HK-2 (cell line): ENCODE measurements at regions not wholly inside any gene's neighbourhood (a gene's known extent, or its start where the extent isn't known, plus 50 kb on each side); places are given as distances from the start of the nearest gene placed in this dataset.
"Not testable (repeated sequence)": the region's sequence is repeated elsewhere in the genome, so short reads cannot be mapped to it uniquely, and the experiment has no call there.

Source experiments
- DNase-seq: peaks from one replicate; pipeline ENCODE4 v3.0.0-alpha.2; 2018; ENCODE audit not compliant: unreplicated experiment

DNA sequence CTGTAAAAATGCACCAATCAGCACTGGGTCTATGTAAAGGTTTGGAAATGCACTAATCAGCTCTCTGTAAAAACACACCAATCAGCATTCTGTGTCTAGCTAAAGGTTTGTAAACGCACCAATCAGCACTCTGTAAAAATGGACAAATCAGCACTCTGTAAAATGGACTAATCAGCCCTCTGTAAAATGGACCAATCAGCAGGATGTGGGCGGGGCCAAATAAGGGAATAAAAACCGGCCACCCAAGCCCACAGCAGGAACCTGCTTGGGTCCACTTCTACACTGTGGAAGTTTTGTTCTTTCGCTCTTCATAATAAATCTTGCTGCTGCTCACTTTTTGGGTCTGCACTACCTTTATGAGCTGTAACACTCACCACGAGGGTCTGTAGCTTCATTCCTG lies 101.0 kb downstream of the SMC2 start:
- not testable (repeated sequence) for DNase-seq

DNA sequence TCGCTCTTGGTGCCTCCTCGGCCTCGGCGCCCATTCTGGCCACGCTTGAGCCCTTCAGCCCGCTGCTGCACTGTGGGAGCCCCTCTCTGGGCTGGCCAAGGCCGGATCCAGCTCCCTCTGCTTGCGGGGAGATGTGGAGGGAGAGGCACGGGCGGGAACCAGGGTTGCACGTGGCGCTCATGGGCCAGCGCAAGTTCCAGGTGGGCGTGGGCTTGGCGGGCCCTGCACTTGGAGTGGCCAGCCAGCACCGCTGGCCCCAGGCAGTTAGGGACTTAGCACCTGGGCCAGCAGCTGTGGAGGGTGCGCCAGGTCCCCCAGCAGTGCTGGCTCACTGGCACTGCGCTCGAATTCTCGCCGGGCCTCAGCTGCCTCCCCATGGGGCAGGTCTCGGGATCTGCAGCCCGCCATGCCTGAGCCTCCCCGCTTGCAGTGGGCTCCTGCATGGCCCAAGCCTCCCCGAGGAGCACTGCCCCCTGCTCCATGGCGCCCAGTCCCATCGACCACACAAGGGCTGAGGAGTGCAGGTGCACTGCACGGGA lies 106.4 kb downstream of the SMC2 start:
- no peak for DNase-seq

DNA sequence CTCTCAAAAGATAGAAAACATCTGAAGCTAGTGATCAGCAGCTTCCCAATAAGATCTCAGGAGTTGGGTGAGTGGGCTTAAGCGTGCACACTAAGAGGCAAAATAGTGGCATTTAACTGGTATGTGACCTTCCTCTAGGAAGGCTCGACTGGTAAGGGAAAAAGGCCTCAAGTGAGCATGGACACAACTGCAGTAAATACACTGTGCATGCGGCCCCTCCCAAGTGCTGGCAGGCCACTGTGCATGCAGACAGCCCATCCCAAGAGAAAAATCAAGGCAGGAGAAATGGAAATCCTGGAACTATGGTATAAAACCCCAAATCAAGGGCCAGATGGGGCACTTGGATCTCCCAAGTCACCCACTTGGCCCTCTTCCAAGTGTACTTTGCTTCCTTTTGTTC lies 112.7 kb downstream of the SMC2 start:
- DNase-seq, result no peak

DNA sequence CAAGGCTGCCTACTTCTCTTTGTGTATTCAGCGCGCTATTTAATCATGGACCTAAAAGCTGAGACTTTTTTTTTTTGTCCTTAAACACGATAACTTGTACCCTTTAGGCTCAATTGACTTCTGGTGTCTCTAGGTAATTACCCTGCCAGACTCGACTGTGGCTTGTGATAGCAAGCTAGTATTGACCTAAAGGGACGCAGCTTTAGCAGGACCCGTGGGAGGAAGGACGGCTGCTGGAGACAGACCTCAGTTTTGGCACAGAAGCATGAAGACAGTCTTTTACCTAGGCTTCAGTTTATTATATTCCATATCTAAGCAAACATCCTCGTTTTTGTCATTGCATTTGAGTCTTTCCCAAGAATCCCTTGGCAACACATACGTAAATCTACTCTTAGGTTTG lies 115.3 kb downstream of the SMC2 start:
- DNase-seq, result no peak

DNA sequence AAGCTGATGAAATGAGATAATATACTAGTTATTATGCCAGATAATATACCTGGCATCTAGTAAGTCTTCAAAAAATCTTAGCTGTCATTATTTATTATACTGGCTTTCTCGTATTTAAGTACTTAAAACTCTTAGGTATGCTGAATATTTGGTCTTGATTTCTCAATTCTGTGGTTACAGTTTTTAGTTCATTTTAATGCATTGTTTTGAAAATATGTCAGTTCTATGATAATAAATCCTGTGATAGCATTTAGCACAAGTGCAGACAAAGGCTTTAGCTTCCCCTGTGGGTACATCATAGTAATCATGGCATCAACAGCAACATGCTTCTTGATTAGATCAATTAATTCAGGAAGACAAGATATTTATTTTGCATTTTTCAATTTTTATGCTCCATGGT lies 133.0 kb downstream of the SMC2 start:
- no peak for DNase-seq

DNA sequence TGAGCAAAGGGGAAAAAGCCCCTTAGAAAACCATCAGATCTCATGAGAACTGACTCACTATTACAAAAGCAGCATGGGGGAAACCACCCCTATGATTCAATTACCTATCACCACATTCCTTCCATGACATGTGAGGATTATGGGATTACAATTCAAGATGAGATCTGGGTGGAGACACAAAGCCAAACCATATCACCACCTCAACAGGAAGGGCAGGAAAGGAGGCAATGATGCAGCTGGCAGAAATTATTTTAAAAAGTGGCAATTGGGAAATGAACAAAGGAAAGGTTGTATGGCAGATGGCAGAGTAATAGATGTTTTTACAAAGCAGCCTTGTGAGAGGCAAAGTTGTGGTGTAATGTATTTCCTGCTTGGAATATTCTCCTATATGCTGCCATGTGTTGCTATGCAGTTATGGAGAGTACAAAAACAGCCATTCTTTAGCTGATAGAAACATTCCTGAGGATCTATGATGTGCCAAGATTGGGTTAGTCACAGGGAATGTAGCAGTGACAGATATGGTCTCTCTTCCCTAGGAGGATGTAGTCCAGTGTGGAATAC lies 138.8 kb downstream of the SMC2 start:
- peak; percentile 8 for DNase-seq

DNA sequence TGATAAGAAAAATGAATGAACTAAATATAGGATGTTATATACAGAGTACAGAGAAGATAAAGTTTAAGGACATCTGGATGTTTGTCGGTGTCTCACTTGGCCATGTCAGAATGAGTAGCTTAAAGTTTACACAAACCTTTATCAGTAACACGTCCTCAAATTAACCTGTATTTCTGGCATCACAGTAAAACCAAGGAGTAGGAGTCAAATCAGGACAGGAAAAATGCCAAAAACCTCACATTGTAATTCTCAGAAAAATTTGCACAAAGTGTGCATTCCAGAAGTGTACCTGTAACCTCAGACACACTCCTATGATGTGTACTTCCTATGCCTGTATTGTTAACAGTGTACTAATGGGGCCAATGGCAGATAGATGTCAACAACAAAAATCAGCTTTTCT lies 139.3 kb downstream of the SMC2 start:
- no peak for DNase-seq

DNA sequence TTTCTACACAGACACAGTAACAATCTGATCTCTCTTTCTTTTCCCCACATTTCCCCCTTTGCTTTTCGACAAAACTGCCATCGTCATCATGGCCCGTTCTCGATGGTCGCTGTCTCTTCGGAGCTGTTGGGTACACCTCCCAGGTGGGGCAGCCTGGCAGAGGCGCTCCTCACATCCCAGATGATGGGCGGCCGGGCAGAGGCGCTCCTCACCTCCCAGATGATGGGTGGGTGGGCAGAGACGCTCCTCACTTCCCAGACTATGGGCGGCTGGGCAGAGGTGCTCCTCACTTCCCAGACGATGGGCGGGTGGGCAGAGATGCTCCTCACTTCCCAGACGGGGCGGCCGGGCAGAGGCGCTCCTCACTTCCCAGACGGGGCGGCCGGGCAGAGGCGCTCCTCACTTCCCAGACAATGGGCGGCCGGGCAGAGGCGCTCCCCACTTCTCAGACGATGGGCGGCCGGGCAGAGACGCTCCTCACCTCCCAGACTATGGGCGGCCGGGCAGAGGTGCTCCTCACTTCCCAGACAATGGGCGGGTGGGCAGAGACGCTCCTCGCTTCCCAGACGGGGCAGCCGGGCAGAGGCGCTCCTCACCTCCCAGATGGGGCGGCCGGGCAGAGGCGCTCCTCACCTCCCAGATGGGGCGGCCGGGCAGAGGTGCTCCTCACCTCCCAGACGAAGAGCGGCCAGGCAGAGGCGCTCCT lies 140.7 kb downstream of the SMC2 start:
- not testable (repeated sequence) for DNase-seq

DNA sequence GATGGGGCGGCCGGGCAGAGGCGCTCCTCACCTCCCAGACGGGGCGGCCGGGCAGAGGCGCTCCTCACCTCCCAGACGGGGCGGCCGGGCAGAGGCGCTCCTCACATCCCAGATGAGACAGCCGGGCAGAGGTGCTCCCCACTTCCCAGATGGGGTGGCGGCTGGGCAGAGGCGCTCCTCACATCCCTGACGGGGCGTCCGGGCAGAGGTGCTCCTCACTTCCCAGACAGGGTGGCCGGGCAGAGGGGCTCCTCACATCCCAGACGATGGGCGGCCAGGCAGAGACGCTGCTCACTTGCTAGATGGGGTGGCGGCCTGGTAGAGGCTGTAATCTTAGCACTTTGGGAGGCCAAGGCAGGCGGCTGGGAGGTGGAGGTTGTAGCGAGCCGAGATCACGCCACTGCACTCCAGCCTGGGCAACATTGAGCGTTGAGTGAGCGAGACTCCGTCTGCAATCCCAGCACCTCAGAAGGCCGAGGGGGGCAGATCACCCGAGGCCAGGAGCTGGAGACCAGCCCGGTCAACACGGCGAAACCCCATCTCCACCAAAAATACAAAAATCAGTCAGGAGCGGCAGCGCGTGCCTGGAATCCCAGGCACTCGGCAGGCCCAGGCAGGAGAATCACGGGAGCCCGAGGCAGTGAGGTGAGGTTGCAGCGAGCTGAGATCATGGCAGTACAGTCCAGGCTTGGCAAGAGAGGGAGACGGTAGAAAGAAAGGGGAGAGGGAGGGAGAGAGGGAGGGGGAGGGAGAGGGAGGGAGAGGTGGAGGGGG lies 141.4 kb downstream of the SMC2 start:
- DNase-seq, result not testable (repeated sequence)

DNA sequence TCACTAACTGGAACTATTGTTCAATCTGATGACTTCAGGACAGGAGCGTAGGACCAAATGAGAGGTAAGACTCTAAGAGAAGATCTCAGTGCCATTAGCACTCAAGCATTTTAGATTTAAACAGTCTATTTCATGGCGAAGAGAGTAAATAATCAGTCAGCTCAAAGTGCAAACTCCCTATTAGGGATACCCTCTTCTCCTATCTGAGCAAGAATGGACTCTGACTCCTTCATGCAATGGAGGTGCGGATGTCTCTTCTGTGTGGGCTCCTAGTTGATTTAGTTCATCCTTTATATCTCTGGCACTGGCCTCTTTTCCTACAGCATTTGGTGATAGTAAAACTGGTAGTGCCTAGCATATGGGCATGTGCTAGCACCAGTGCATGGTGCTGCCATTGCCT lies 144.6 kb downstream of the SMC2 start:
- no peak for DNase-seq

DNA sequence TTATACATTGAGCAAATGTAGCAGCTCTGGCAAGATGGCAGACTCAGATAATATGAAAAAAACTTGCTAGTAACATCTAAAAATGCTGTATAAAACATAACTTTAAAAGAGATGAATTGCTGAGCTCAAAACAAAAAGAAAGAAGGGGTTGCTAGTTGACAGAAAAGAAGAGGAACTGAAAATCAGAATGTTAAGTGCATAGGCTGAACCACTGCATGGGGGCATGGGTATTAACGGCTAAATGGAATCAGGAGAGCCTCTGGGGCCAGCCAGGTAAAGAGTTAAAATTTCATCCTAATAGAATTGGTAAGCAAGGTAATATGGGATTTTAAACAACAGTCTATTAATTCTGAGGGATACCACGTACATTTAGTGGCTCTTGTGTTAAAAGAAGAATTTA lies 146.8 kb downstream of the SMC2 start:
- no peak for DNase-seq

DNA sequence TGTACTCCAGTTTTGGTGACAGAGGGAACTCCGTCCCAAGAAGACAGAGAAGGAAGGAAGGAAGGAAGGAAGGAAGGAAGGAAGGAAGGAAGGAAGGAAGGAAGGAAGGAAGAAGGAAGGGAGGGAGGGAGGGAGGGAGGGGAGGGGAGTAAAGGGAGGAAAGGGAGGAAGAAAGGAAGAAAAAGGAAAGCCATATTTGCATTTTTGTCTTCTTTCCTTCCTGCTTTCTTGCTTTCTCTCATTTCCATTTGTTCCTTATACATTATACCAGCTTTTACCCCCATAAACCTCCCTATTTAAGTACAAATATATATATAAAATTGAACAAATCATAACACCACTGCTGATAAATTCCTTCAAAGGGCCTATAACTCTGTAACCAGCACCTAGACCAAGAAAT lies 151.8 kb downstream of the SMC2 start:
- DNase-seq, result no peak

DNA sequence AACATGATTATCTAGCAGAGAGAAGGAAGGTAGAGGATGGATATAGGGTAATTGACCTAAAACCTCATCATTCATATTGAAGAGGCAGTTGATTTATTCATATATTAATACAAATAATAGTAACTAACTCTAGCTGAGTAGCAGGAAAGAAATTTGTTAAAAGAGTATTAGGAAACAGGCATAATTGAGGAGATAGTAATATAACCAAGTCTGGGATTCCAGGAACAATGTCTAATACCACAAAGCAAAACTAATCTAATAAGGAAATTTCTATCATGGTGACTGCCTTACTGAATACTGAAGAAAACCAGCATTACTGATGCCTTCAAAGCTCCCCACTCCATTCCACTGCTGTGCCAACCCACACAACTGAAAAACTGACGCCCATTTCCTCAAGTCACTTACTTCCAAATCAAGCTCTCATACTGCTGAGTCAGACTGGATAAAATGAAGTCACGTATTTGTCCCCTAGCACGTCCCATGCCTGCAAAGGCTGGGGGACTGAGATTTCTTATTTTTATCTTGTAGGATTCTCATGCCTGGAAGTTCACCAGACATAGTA lies 153.9 kb downstream of the SMC2 start:
- no peak for DNase-seq

DNA sequence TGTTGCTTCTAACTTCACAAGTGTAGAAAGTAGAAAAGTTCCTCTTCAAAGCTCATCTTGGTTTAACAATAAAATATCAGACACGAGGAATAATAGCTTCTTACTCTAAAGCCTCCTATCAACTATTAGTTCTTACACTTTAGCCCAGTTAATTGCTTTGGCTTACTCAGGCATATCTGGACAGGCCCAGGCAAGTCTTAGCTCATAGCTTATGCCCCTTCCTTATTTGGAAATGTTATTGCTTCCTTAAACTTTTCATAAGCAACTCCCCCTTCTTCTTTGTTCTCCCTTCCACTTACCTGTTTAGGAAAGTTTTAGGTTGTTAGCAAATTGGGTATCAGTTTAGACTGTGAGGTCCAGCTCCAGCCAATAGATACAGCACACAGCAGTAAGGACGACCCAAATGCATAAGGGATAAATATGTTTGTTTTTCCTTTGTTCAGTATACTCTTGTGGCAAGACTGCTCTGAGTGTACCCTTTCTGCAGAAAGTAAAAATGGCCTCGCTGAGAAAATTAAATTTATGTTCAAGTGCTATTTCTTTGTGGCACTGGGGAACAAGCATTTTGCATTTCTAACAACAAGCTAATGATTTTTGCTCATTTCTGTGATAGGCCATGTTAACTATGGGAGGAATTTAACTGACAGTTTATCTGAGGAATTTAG lies 162.1 kb downstream of the SMC2 start:
- DNase-seq, result no peak

DNA sequence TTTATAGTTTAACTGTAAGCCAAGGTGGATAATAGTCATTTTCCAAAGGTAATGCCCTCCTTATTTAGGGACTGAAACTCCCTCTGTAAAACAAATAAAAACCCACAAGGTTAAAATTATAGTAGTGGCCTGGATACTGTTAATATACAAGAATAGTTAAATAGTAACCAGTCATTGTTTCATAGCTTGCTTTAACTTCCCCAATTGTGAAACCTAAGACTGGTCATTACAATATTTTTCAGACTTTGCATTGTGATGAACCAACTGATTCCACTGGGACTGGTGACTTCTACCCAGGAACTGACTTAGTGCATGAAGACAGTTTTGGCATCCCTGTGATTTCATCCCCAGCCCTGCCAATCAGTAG lies 162.6 kb downstream of the SMC2 start:
- no peak for DNase-seq

DNA sequence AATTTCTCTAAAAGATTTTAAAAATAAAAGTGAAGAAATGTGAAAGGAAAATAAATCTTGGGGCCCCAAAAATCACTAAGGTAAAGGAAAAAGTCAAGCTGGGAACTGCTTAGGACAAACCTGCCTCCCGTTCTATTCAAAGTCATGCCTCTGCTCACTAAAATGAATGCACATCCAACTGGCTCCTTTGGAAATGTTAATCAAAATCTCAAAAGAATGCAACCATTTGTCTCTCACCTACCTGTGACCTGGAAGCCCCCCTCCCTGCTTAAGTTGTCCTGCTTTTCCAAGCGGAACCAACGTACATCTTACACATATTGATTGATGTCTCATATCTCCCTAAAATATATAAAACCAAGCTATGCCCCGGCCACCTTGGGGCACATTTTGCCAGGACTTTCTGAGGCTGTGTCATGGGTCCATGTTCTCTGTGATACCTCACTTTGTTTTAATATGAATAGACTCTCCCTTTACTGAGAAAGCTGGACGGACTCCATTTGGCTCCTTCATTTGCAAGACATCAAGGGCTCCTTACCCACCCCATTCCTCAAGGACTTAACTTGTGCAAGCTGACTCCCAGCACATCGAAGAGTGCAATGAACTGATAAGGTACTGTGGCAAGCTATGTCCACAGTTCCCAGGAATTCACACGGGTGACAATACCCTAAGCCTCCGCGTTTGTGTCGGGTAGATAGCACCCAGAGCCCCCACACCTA lies 164.3 kb downstream of the SMC2 start:
- no peak for DNase-seq

DNA sequence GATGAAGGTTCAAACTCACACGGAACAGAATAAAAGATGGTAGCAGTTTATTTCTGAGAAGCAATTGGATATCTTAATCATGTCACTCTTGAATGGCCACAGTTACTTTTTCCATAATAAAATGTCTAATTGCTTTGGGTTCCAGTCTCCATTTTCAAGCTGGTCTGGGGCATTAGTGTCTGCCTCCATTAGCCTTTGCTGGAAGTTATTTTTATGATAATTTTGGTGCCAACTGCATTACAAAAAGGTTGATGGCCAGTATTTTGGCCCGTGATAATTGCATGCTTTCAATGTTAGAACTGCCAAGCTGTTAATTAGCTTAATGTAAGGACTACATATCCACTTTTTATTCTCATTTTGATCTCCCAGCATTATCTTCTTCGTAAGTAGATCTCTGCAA lies 165.9 kb downstream of the SMC2 start:
- DNase-seq, result no peak

DNA sequence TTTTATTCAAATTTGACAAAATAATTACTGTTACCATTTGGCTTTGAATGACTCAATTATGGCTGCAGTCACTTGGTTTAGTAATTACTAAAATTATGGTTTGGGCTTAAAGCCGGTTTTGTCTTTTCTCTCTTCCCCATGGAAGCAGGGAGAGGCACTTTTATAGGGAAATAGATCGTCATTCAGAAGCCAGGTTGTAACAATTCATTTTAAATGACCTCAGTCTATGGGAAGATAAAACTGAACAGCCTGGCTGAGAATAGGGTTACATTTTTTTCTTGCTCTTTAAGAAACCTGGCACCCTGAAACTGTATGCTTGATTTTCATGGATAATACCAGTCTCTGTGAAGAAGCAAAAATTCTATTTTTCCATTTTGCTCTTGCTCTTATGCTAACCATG lies 169.8 kb downstream of the SMC2 start:
- no peak for DNase-seq

DNA sequence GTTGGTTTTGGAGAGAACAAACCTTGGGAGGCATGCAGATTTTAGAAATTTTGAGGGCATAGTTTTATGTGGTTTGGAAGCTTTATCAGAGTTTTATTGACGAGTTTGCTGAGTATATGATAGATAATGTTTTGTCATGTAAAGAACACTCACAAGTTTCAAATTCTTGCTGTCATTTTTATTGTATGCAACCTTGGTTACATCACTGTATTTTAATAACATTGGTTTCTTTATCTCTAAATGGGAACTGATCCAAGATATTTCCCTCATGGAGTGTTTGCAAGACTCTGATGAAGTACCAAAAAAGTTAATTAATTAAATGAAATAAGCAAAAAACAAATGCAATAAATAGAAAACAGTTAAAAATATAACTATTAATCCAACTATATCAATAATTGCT lies 170.3 kb downstream of the SMC2 start:
- no peak for DNase-seq

DNA sequence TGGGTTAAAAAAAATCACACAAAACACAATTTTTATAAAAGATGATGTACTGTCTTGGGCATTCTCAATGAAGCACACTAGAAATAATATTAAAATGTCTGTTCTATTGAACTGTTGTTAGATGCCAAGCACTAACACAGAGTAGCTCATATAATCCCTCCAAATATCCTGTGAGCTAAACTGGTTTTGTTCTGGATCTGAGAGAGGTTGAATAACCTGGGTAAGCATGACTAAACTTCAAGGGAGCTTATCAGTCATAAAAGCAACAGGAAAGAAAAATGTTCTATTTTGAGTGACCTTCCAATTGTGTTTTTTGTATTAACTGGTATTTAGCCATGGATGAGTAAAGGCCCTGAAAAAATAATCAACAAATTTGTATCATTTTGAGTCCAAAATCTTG lies 175.3 kb downstream of the SMC2 start:
- DNase-seq, result no peak
